Activated T-cell treated with anti-CD3 and anti-CD28 coated beads, Interleukin-2, amount 50 U/mL, for 48 hours (primary cell): ENCODE measurements at regions not wholly inside any gene's neighbourhood (a gene's known extent, or its start where the extent isn't known, plus 50 kb on each side); places are given as distances from the start of the nearest gene placed in this dataset.
"Not testable (repeated sequence)": the region's sequence is repeated elsewhere in the genome, so short reads cannot be mapped to it uniquely, and the experiment has no call there.

Experiments used
- DNase-seq, 2 experiments: peaks; one replicate each; pipeline ENCODE4 v3.0.0-alpha.2; 2020

GRCh38 chr2:104977958-104978357 lies 59.9 kb upstream of the MRPS9 start:
- DNase-seq: no peak

GRCh38 chr2:104979786-104980185 lies 58.1 kb upstream of the MRPS9 start:
- DNase-seq: not testable (repeated sequence)

- no peak for DNase-seq
These were observed 55.8 kb upstream of the MRPS9 start for GRCh38 chr2:104982111-104982510.
